HG03342 (cell line): ENCODE measurements at regions not wholly inside any gene's neighbourhood (a gene's known extent, or its start where the extent isn't known, plus 50 kb on each side); places are given as distances from the start of the nearest gene placed in this dataset.

ENCODE experiments used
- ATAC-seq: cut with Tn5 transposase; IDR thresholded peaks from one replicate; pipeline ENCODE4 v1.9.1; 2021; ENCODE audit warnings: mild to moderate bottlenecking, moderate library complexity; ENCODE audit not compliant: unreplicated experiment

GRCh38 chr11:23976426-23976825 is 520.4 kb upstream of the LUZP2 start:
- no peak for ATAC-seq

- no peak for ATAC-seq
Measured at GRCh38 chr11:23976841-23977271, 520.0 kb upstream of the LUZP2 start.

- no peak for ATAC-seq
Measured at GRCh38 chr11:23988381-23989006, 508.4 kb upstream of the LUZP2 start.

- ATAC-seq = no peak
Measured at GRCh38 chr11:23990346-23991164, 506.3 kb upstream of the LUZP2 start.

GRCh38 chr11:23991165-23991539 is 505.7 kb upstream of the LUZP2 start:
- ATAC-seq = no peak

- ATAC-seq = no peak
Measured at GRCh38 chr11:23995891-23996290, 501.0 kb upstream of the LUZP2 start.

GRCh38 chr11:23997356-23997755 is 499.5 kb upstream of the LUZP2 start:
- no peak for ATAC-seq

GRCh38 chr11:24005202-24005876 is 491.5 kb upstream of the LUZP2 start:
- ATAC-seq = no peak

- ATAC-seq = no peak
Measured at GRCh38 chr11:24043842-24044241, 453.0 kb upstream of the LUZP2 start.

- ATAC-seq = no peak
Measured at GRCh38 chr11:24046731-24047130, 450.1 kb upstream of the LUZP2 start.

GRCh38 chr11:24056051-24056450 is 440.8 kb upstream of the LUZP2 start:
- no peak for ATAC-seq

GRCh38 chr11:24060125-24060524 is 436.7 kb upstream of the LUZP2 start:
- ATAC-seq = no peak

- ATAC-seq = no peak
Measured at GRCh38 chr11:24064309-24064903, 432.4 kb upstream of the LUZP2 start.

GRCh38 chr11:24068197-24068596 is 428.7 kb upstream of the LUZP2 start:
- ATAC-seq = no peak

GRCh38 chr11:24070435-24070834 is 426.4 kb upstream of the LUZP2 start:
- ATAC-seq = no peak

GRCh38 chr11:24078018-24078417 is 418.8 kb upstream of the LUZP2 start:
- no peak for ATAC-seq

- ATAC-seq = no peak
Measured at GRCh38 chr11:24082241-24082640, 414.6 kb upstream of the LUZP2 start.

GRCh38 chr11:24082860-24083259 is 414.0 kb upstream of the LUZP2 start:
- no peak for ATAC-seq

- no peak for ATAC-seq
Measured at GRCh38 chr11:24084956-24085355, 411.9 kb upstream of the LUZP2 start.

- ATAC-seq = no peak
Measured at GRCh38 chr11:24086921-24087320, 409.9 kb upstream of the LUZP2 start.

- no peak for ATAC-seq
Measured at GRCh38 chr11:24091594-24091993, 405.3 kb upstream of the LUZP2 start.

- ATAC-seq = no peak
Measured at GRCh38 chr11:24093375-24093774, 403.5 kb upstream of the LUZP2 start.
